Sciatic nerve (tissue), 2 donors: ENCODE measurements at regions not wholly inside any gene's neighbourhood (a gene's known extent, or its start where the extent isn't known, plus 50 kb on each side); places are given as distances from the start of the nearest gene placed in this dataset.
A peak's percentile ranks its signal among the peaks of the same experiment; 100 is the strongest.

Experiments used
- ATAC-seq: fragments of 200-7000 bp; cut with Tn5 transposase; one replicate; pipeline ENCODE4 v1.9.1; 2020; ENCODE audit warnings: mild to moderate bottlenecking, moderate library complexity
- DNase-seq: peaks from one replicate; pipeline ENCODE4 v3.0.0-alpha.2; 2020; ENCODE audit warnings: low spot score
- intact Hi-C: fragments of 100-400 bp; cut with DNase I; formaldehyde crosslinking; loops from one replicate; pipeline ENCODE4 v1.14.2; 2022
- donor health status: DM: no; HTN: no; CAD: no.
- donor health status: DM: no; HTN: no; CAD: no.

DNA sequence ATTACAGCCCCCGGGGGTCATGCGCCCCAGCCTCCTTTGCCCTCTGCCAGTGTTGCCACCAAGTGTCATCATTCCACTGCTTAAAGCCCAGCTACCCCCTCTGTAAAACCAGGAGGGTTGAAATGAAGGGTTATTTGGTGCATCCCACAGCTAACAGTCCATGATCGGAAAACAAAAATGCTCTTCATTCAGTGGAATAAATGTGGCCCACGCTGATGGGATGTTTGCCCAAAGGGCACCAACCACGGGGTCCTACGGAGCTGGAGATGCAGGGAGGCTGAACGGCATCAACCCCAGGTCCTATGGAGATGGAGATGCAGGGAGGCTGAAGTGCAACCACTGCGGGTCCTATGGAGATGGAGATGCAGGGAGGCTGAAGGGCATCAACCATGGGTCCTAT is 218.5 kb upstream of the IRX1 start:
- ATAC-seq = no peak
- DNase-seq = no peak
- intact Hi-C loops = loop anchor here (5.0 kb wide), 1 partner anchor 755 kb away; no protein-coding TSS in a partner anchor

DNA sequence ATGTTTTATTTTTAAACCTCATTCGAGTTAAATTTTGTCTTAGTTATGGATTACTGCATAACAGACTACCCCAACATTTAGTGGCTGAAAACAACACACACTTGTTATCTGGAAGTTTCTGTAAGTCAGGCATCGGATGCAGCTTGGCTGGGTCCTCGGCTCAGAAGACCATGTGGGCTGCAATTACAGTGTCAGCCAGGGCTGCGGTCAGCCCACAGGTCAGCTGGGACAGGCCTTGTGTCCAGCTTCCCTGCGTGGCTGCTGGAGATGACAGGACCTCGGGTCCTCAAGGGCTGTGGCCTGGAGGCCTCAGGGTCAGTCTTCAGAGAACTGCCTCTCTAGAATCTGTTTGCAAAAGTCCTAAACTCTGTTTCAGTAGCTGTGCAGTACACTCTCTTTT is 219.0 kb upstream of the IRX1 start:
- intact Hi-C loops = loop anchor here (5.0 kb wide), 1 partner anchor 754 kb away; no protein-coding TSS in a partner anchor
- ATAC-seq = no peak
- no peak for DNase-seq

DNA sequence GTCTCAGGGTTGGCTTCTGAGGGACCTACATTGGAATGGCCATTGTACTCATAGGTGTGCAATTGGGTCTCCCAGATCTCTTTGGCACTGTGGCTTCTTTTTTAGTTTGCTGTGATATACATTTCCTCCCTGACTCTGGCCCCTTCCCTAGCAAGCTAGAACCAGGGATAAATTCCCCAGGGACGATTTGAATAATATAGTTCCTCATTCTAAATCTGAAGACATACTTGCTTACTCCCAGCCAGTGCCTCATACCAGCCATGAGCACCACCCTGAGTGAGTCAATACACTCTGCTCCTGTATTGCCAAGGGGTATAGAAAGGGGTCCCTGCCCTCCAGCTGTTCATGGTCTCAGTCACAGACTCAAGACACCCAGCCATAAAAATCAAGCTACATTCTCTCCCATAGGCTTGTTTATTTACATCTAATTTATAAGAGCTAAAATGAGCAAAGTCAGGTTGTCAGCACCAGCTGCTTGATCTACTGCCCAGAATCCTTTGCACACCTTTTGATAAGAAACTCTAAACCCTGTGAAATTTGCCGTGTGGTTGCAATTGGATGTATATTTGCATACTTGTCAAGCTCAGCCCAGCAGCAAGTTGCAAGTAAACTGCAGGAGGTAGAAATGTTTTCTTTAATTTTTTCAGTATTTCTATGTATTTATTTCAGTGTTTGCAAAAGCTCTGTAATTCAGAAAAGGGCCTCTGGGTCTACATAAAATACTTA is 219.9 kb upstream of the IRX1 start:
- no peak for DNase-seq
- ATAC-seq = no peak
- intact Hi-C loops = loop anchor here (5.0 kb wide), 1 partner anchor 753 kb away; no protein-coding TSS in a partner anchor

GRCh38 chr5:3373391-3373790 is 222.2 kb upstream of the IRX1 start:
- intact Hi-C loops = no loop called here
- ATAC-seq = no peak
- peak; percentile 13 for DNase-seq

GRCh38 chr5:3372289-3372688 is 223.3 kb upstream of the IRX1 start:
- no peak for DNase-seq
- intact Hi-C loops = no loop called here
- no peak for ATAC-seq

GRCh38 chr5:3365501-3366215 is 230.0 kb upstream of the IRX1 start:
- peak; percentile 28 for DNase-seq
- ATAC-seq = no peak
- intact Hi-C loops = no loop called here

DNA sequence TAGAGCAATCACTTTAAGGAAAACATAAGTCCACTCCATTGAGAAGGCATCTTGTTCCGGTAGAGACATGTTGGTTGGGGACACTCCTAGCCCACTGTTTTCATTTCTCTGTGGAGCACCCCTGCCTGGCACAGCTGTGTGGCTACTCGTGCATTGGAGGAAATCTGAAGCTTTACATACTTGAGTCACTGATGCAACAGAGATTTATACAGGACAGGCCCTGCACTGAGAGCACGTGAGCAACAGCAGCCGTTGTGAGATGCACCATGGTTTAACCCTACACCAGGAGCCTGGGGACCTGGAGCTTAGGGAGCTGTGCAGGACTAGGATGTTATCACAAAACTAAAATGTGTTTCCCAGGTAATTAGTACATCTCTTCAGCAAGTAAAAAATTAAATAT is 230.7 kb upstream of the IRX1 start:
- peak; percentile 3 for DNase-seq
- intact Hi-C loops = no loop called here

GRCh38 chr5:3364433-3364832 is 231.2 kb upstream of the IRX1 start:
- DNase-seq (peak; percentile 4), ATAC-seq (no peak)
- intact Hi-C loops = no loop called here

More for the DNA sequence above, 230.7 kb upstream of the IRX1 start:
- no peak for ATAC-seq

DNA sequence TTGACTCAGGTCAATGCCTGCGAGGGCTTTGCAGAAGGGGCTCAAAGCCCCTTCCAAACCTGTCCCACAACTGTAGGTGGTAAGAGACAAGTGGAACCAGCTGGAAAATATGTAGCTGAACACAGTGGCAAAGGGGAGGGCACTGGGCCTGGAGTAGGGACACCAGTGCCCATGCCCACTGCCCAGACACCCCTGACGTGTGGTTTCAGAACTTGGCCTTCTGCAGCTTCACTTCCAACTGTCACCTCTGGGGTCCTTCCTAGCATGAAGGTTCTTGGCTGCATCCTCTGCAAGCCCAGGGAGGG is 233.1 kb upstream of the IRX1 start:
- ATAC-seq (no peak), DNase-seq (peak; percentile 13)
- intact Hi-C loops = no loop called here

- ATAC-seq = no peak
- DNase-seq = peak; percentile 19
- intact Hi-C loops = no loop called here
These were observed 233.6 kb upstream of the IRX1 start for GRCh38 chr5:3361811-3362605.

GRCh38 chr5:3359642-3360041 is 236.0 kb upstream of the IRX1 start:
- peak; percentile 1 for DNase-seq
- ATAC-seq = no peak
- intact Hi-C loops = no loop called here

DNA sequence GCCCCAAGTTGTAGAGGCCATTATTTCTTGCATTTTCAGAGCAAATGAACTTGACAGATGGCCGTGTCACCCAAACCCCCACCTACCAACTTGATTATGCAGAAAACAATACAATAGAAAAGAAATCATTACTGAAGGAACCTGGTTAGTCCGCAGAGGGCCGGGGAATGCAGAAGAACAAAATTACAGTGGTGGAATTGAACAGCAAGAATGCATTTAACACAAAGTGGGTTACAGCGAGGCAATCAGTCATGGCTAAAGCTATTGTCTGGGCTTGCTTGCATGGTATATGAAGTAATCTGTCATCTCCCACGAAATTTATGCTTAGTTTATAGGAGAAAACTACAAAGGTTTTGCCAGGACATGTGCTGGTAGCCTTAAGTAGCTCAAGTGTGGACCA is 238.3 kb upstream of the IRX1 start:
- DNase-seq (no peak), ATAC-seq (no peak)
- intact Hi-C loops = no loop called here

DNA sequence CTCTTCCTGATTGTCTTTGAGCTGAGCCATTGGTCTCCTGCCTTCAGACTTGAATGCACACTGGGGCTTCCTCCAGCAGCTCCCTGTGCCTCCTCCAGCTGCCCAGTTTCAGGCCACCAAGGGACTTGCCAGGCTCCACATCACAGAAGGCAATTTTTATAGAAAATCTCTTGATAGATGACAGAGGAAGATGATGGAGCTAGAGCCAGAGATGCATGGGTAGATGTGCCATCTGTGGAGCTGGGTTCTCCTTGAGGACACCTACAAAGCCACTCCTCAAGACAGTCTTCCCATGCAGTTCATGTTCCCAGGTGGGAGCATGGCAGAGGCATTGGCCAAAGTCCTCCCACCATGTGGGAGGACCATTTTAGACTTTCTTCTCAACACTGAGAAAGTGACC is 239.6 kb upstream of the IRX1 start:
- intact Hi-C loops = no loop called here
- DNase-seq (peak; percentile 14), ATAC-seq (no peak)

GRCh38 chr5:3355126-3355525 is 240.5 kb upstream of the IRX1 start:
- intact Hi-C loops = no loop called here
- DNase-seq = no peak
- ATAC-seq = no peak

DNA sequence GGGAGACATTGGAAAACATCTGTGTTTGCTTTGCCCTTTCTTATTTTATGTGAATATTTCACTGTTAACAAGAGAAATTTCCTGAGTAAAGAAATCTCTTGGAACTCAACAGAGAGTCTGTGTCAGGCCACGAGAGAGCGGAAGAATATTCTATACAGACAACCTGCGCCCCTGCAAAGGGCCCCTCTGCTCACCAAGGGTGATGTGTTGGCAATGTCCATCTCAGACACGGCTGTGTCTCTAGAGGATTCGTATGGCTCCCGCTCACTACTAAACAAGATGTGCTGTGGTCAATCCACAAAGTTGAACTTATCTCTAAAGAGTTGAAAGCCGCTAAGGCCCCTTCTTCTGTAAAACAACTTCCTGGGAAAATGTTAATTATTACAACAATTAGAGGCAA is 241.0 kb upstream of the IRX1 start:
- intact Hi-C loops = no loop called here
- ATAC-seq (no peak), DNase-seq (no peak)

GRCh38 chr5:3353561-3353960 is 242.1 kb upstream of the IRX1 start:
- ATAC-seq (no peak), DNase-seq (peak; percentile 26)
- intact Hi-C loops = no loop called here

- ATAC-seq (no peak), DNase-seq (peak; percentile 8)
- intact Hi-C loops = no loop called here
These were observed 242.9 kb upstream of the IRX1 start for GRCh38 chr5:3352711-3353110.

DNA sequence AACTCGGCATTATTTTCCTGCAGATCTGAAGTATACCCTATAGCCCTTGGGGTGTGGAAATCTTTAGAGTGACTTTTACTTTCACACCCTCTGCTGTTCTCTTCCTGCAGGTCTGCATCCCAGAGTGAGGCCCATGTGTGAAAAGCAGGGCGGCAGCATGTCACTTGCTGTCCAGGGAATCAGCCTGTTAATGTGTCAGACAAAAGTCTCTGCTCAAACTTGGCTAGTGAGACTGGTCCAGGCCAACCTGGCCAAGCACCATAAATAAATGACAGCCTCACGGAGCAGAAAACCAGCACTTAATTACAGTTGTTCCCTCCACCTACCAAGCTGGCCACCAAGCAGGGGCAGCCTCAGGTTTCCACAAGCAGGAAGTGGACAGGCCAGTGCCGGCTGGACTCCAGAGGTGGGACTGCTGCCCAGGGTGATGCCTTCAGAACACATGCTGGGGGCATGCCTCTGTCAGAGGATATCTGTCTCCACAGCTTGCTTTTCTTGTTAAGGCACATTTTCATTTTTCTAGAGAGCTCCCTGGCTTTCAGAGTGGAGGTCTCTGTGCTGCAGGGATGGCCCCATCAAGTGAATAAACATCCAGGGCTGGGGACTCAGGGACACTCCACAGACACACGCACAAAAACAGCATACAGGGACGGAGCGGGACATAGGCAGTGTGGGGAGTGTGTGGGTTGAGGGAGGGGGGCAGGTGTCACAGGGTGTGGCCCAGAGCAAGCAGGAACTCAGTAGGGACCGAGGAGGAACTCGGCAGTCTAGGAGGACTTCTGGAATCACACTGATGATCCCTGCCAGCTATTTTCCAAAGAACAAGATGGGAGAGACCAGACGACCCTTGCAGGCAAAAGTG is 243.8 kb upstream of the IRX1 start:
- DNase-seq = peak; percentile 22
- intact Hi-C loops = no loop called here
- ATAC-seq = no peak

DNA sequence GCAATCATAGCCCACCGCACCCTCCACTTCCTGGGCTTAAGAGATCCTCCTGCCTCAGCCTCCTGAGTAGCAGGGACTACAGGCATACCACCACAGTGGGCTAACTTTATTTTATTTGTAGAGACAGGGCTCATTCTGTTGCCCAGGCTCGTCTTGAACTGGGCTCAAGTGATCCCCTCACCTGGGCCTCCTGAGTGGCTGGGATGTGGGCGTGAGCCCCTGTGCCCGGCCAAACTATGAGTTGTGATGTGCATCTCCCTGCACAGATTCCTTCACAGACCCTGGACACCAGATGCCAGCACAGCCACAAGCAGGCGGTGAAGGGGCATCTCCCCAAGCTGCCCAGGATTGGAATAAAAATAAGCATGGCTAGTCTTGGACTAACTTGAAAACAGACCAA is 244.9 kb upstream of the IRX1 start:
- peak; percentile 9 for DNase-seq

More for the DNA sequence above, 244.9 kb upstream of the IRX1 start:
- no peak for ATAC-seq
- intact Hi-C loops = loop anchor here (1.0 kb wide), 1 partner anchor 45 kb away; no protein-coding TSS in a partner anchor
